Common myeloid progenitor, CD34-positive (primary cell): ENCODE measurements at regions not wholly inside any gene's neighbourhood (a gene's known extent, or its start where the extent isn't known, plus 50 kb on each side); places are given as distances from the start of the nearest gene placed in this dataset.
"Not testable (repeated sequence)": the region's sequence is repeated elsewhere in the genome, so short reads cannot be mapped to it uniquely, and the experiment has no call there.

Source experiments
- CTCF ChIA-PET: fragments of 350-600 bp; sonication (Branson Sonifier 250); formaldehyde crosslinking; loops from one replicate; lab custom pipeline; 2021; ENCODE audit warnings: antibody characterized with exemption; lab: Charles Lee
- POLR2A ChIA-PET: fragments of 350-600 bp; sonication (Branson Sonifier 250); formaldehyde crosslinking; loops from one replicate; lab custom pipeline; 2021; ENCODE audit warnings: antibody characterized with exemption; lab: Charles Lee
- DNase-seq, 3 donors: peaks; one replicate each; pipeline versions ENCODE4 v3.0.0 to v3.0.0-alpha.2; 2013
- H3K27ac ChIP-seq, 2 experiments: 1 replicate in 1 of 2; 2 replicates in 1 of 2; pipeline ENCODE4 v1.7.0; 2013; ENCODE audit warnings: inconsistent platforms in 2 of 2, low read length in 2 of 2, mild to moderate bottlenecking in 2 of 2, low read depth in 1 of 2, moderate library complexity in 1 of 2; ENCODE audit not compliant: severe bottlenecking in 2 of 2, insufficient read depth in 1 of 2, poor library complexity in 1 of 2
- H3K27me3 ChIP-seq, 5 experiments: replicated peaks in 2 of 5; 1 replicate in 3 of 5; 2 replicates in 2 of 5; pipeline versions ENCODE4 v1.6.1 to v1.7.0; 2013; ENCODE audit warnings: low read length in 4 of 5, mild to moderate bottlenecking in 2 of 5, moderate library complexity in 2 of 5, inconsistent platforms in 1 of 5; ENCODE audit not compliant: insufficient read depth in 5 of 5, control insufficient read depth in 4 of 5
- H3K36me3 ChIP-seq, 4 experiments: 1 replicate in 2 of 4; 2 replicates in 2 of 4; pipeline versions ENCODE4 v1.6.1 to v1.7.0; 2013; ENCODE audit warnings: low read length in 3 of 4, control low read depth in 1 of 4, mild to moderate bottlenecking in 1 of 4; ENCODE audit not compliant: control insufficient read depth in 4 of 4, insufficient read depth in 4 of 4
- H3K4me1 ChIP-seq, 4 experiments: 1 replicate in 3 of 4; 2 replicates in 1 of 4; pipeline versions ENCODE4 v1.6.1 to v1.7.1; 2013; ENCODE audit warnings: low read length in 3 of 4, mild to moderate bottlenecking in 3 of 4, control low read depth in 1 of 4, inconsistent platforms in 1 of 4, moderate library complexity in 1 of 4; ENCODE audit not compliant: control insufficient read depth in 4 of 4, insufficient read depth in 4 of 4; ENCODE audit errors: control extremely low read depth in 1 of 4
- H3K4me3 ChIP-seq, 7 experiments: 1 replicate in 4 of 7; 2 replicates in 3 of 7; pipeline versions ENCODE4 v1.5.1 to v1.7.0; 2013; ENCODE audit warnings: mild to moderate bottlenecking in 7 of 7, low read length in 6 of 7, moderate library complexity in 6 of 7, inconsistent platforms in 2 of 7, low read depth in 2 of 7, control low read depth in 1 of 7; ENCODE audit not compliant: insufficient read depth in 4 of 7, control insufficient read depth in 1 of 7; ENCODE audit errors: extremely low read depth in 1 of 7
- H3K9me3 ChIP-seq, 5 experiments: 1 replicate in 4 of 5; 2 replicates in 1 of 5; pipeline versions ENCODE4 v1.6.1 to v1.7.1; 2013; ENCODE audit warnings: low read length in 4 of 5, mild to moderate bottlenecking in 2 of 5, inconsistent platforms in 1 of 5, low read depth in 1 of 5, moderate library complexity in 1 of 5; ENCODE audit not compliant: control insufficient read depth in 4 of 5, insufficient read depth in 2 of 5; ENCODE audit errors: control extremely low read depth in 1 of 5
- WGBS: methylation state at CpG from one replicate; pipeline ENCODE4 v1.1.5; 2013; ENCODE audit not compliant: insufficient coverage; 5-methylcytosine and 5-hydroxymethylcytosine counted together

- no peak for DNase-seq
- CTCF ChIA-PET, result interaction anchor here (1.1 to 1.9 kb wide), 4 partner anchors 10 to 57 kb away, joined by 3 to 5 read pairs (median 4); no protein-coding TSS in a partner anchor
- Histone ChIP-seq H3K9me3 (peaks cover 0 to 2% (median 0%) of the 10 kb centered on the region in 5 experiments), H3K4me1 (peaks cover 0 to 23% (median 10%) of the 10 kb centered on the region in 4 experiments), H3K27me3 (no peaks in the 10 kb centered on the region), H3K27ac (no peak overlapping the region), H3K4me3 (no peak overlapping the region), H3K36me3 (no peaks in the 10 kb centered on the region)
- WGBS, result 91% methylated on average over 8 of the region's 8 CpGs
- POLR2A ChIA-PET, result interaction anchor here (1.6 kb wide), 1 partner anchor 76 kb away, joined by 6 read pairs; the partner anchor contains the start of gene ID2
Measured at GRCh38 chr2:8606226-8606625, 75.6 kb upstream of the ID2 start.

DNA sequence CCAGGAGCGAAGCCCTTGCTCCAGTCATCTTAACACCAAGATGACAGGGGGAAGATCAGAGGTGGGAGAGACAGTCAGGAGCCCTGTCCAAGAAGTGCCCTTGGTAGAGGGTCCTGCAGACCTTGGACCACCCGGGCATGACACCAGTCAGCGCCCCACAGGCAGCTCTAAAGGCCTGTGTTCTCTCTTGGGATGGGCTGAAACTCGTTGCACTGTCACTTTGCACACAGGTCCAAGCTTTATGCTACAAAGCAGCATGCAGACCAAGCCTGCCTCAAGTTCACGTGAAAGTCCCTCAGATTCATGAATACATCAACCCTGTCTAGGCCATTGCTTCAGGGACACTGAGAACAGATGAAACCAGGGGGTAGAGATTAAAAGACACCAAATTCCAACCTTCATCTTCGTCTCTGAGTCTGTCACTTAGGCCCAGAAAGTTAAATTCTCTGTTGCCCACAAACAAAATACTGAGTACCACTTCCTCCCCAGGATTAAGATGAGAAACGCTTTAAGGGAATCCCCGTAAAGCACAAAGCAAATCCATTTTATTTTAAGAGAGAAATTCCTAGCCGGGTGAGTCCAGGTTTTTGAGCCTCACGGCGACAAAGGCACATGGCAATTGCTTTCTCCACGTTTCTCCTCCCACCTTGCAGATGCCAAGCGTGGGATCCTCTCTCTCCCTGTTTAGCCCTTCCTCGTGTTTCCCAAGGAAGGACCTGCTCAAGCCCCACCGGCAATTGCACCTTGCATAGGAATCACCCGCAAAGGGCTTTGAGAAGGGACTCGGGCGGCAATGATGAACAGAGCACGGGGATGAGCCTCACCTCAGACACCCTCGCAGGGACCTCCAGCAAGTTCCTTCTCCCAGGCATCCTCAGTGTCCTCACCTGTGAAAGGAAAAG is 75.0 kb upstream of the ID2 start:
- POLR2A ChIA-PET, result interaction anchor here (1.6 kb wide), 1 partner anchor 75 kb away, joined by 6 read pairs; the partner anchor contains the start of gene ID2
- Histone ChIP-seq H3K36me3 (no peaks in the 10 kb centered on the region), H3K9me3 (peaks cover 0 to 4% (median 0%) of the 10 kb centered on the region in 5 experiments), H3K4me1 (peaks cover 0 to 23% (median 10%) of the 10 kb centered on the region in 4 experiments), H3K4me3 (no peak overlapping the region), H3K27ac (no peak overlapping the region), H3K27me3 (no peaks in the 10 kb centered on the region)
- CTCF ChIA-PET, result interaction anchor here (0.9 to 2.0 kb wide), 5 partner anchors 20 to 58 kb away, joined by 3 to 4 read pairs (median 4); no protein-coding TSS in a partner anchor
- WGBS, result 88% methylated on average over 19 of the region's 20 CpGs
- no peak for DNase-seq

DNA sequence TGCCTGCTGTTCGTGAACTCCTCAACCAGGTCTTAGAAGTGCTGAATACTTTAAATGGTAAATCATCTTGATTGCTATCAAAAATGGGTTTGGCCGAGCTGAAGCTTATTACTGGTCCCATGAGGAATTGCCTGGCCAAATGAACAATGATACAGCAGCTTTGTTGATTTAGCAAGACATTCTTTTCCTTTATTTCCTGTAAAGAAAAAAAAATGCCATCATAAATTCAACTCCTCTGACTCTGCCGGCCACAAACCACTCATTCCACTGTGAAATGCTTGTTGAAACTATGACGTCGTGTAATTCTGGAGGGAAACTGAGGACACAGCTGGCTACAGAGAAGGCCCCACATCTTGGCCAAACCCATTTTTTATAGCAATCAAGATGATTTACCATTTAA is 74.2 kb upstream of the ID2 start:
- Histone ChIP-seq H3K36me3 (no peaks in the 10 kb centered on the region), H3K9me3 (peaks cover 0 to 4% (median 0%) of the 10 kb centered on the region in 5 experiments), H3K27me3 (no peaks in the 10 kb centered on the region), H3K4me3 (no peak overlapping the region), H3K27ac (no peak overlapping the region), H3K4me1 (peaks cover 0 to 23% (median 13%) of the 10 kb centered on the region in 4 experiments)
- DNase-seq, result peak in 2 of 3 donors; percentile 41 to 60
- ChIA-PET POLR2A (no interaction called here), CTCF (interaction anchor here (0.9 to 2.0 kb wide), 2 partner anchors 25 to 57 kb away, joined by 3 to 4 read pairs; no protein-coding TSS in a partner anchor)
- WGBS, result 5% methylated on average over 3 of the region's 5 CpGs

DNA sequence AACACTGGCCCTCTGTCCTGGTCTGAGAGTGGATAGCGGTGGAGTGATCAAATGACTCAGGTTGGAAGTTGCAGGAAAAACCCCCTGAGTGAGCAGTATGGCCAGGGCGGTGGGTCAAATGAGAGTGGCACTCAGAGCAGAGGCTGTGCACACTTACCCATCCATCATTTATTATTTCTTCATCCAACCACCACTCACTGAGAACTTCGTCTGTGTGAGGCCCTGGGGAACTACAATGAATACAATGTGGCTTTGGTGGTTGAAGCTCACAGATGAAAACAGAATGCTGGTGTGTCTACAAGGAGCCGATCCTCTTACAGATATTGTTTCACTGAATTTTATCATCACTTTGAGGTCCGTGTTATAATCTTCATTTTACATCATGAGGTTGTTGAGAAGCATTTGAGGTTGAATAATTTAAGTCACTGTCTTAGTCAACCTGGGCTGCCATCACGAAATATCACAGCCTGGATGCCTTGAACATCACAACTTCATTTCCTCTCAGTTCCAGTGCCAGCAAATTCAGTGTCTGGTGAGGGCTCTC is 73.4 kb upstream of the ID2 start:
- 71% methylated on average over 3 of the region's 6 CpGs for WGBS
- H3K4me1 ChIP-seq, result peaks cover 0 to 18% (median 13%) of the 10 kb centered on the region in 4 experiments
- peaks cover 0 to 4% (median 0%) of the 10 kb centered on the region in 5 experiments for H3K9me3 ChIP-seq
- no peak overlapping the region for H3K27ac ChIP-seq
- H3K36me3 ChIP-seq, result no peaks in the 10 kb centered on the region
- CTCF ChIA-PET, result interaction anchor here (0.6 to 2.0 kb wide), 3 partner anchors 10 to 61 kb away, joined by 3 to 4 read pairs (median 3); no protein-coding TSS in a partner anchor
- peak in 2 of 3 donors; percentile 42 to 52 for DNase-seq
- H3K27me3 ChIP-seq, result no peaks in the 10 kb centered on the region
- H3K4me3 ChIP-seq, result no peak overlapping the region
- POLR2A ChIA-PET, result no interaction called here

DNA sequence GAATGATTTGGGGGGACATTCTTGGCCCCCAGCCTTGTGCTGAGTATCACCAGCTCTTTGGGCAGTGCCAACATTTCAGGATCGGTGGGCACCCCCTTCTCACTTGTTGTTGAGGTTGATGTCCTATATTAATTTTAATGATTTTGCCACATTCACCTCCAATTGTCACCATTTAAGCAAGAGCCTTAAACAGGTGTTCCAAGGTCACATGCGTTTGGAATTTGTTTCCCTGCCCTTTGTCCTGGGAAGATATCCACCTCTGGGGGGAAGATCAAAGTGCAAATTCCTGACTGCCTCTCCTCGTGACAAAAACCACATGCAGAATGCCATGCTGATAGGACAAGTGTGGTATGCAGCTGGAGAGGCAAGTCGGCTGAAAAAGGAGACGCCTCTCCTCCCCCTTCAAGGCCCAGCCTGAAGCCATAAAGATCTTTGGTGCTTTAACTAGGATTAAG is 72.5 kb upstream of the ID2 start:
- ChIA-PET POLR2A (no interaction called here), CTCF (interaction anchor here (1.1 kb wide), 1 partner anchor 11 kb away, joined by 3 read pairs; no protein-coding TSS in a partner anchor)
- Histone ChIP-seq H3K36me3 (no peaks in the 10 kb centered on the region), H3K27ac (no peak overlapping the region), H3K4me1 (peaks cover 0 to 18% (median 13%) of the 10 kb centered on the region in 4 experiments), H3K9me3 (peaks cover 0 to 4% (median 0%) of the 10 kb centered on the region in 5 experiments), H3K4me3 (no peak overlapping the region), H3K27me3 (no peaks in the 10 kb centered on the region)
- DNase-seq, result no peak
- 85% methylated on average over 4 of the region's 5 CpGs for WGBS

DNA sequence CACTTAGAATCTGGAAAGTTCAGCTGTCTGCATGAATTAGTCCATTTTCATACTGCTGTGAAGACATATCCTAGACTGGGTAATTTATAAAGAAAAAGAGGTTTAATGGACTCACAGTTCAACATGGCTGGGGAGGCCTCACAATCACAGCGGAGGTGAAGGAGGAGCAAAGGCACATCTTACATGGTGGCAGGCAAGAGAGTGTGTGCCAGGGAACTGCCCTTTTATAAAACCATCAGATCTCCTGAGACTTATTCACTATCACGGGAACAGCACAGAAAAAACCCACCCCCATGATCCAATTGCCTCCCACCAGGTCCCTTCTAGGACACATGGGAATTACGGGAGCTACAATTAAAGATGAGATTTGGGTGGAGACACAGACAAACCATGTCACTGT is 71.1 kb upstream of the ID2 start:
- H3K36me3 ChIP-seq, H3K27me3 ChIP-seq, H3K4me3 ChIP-seq, H3K27ac ChIP-seq, DNase-seq, H3K9me3 ChIP-seq, POLR2A ChIA-PET: not testable (repeated sequence)
- H3K4me1 ChIP-seq, result peaks cover 0 to 18% (median 13%) of the 10 kb centered on the region in 4 experiments
- 0% methylated on average over 1 of the region's 3 CpGs for WGBS
- CTCF ChIA-PET, result interaction anchor here (0.6 kb wide), 1 partner anchor 867 kb away, joined by 3 read pairs; no protein-coding TSS in a partner anchor
